GM12872 (cell line): ENCODE measurements at regions not wholly inside any gene's neighbourhood (a gene's known extent, or its start where the extent isn't known, plus 50 kb on each side); places are given as distances from the start of the nearest gene placed in this dataset.

Experiments used
- TF ChIP-seq, protein P1 (sequence below): IDR thresholded peaks from 3 replicates; pipeline ENCODE4 v1.5.1; 2011; ENCODE audit warnings: low read depth, mild to moderate bottlenecking, low read length, moderate library complexity; ENCODE audit not compliant: insufficient read depth

DNA sequence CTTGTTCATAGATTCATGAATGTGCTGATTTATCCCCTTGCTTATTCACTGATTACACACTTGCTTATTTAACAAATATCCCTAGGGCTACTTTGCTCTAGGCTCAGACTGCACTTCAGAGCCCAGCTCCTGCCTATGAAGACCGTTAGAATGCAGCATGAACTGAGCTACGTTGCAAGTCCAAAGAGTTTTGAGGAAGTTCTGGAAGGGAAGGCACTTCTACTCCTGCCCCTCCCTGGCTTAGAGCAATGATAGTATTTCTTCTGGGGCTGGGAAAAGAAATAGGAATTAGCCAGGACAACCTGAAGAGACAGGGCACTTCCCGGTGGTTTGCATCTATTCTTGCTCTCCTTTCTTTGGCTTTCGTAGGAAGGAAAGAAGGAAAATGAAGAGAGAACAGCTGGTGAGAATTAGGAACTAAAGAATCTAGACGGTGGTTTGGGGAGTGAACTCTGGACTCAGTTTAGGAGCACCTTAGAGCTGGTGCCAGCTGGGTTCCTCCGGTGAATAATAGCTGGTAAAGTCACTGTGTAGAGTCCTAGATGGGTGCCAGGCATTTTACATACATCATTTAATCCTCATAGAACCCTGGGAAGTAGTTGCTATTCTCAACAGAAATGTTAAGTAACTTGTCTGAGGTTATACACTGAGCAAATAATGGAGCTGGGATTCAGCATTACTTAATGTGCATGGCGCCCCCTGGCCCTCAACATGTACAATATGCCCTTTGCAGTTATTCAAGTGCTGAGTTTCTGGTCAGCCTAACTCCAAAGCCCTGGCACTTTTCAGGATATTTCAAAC is 65.9 kb downstream of the NDUFS5 start:
- TF ChIP-seq, protein P1, sequence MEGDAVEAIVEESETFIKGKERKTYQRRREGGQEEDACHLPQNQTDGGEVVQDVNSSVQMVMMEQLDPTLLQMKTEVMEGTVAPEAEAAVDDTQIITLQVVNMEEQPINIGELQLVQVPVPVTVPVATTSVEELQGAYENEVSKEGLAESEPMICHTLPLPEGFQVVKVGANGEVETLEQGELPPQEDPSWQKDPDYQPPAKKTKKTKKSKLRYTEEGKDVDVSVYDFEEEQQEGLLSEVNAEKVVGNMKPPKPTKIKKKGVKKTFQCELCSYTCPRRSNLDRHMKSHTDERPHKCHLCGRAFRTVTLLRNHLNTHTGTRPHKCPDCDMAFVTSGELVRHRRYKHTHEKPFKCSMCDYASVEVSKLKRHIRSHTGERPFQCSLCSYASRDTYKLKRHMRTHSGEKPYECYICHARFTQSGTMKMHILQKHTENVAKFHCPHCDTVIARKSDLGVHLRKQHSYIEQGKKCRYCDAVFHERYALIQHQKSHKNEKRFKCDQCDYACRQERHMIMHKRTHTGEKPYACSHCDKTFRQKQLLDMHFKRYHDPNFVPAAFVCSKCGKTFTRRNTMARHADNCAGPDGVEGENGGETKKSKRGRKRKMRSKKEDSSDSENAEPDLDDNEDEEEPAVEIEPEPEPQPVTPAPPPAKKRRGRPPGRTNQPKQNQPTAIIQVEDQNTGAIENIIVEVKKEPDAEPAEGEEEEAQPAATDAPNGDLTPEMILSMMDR, result peak; percentile 72

DNA sequence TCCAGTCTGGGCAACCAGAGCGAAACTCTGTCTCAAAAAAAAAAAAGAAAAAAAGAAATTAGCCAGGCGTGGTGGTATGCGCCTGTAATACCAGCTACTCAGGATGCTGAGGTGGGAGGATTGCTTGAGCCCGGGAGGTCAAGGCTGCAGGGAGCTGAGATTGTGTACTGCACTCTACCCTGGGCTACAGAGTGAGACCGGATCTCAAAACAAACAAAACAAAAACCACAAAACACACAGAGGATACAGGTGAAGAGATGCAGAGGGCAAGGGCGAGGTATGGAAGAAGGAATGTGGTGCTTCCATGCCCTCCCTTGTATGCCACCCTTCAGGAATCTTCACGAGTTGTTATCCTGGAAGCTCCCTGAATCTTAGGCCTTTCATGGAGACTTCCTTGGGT is 68.5 kb downstream of the NDUFS5 start:
- TF ChIP-seq, protein P1, result no peak

DNA sequence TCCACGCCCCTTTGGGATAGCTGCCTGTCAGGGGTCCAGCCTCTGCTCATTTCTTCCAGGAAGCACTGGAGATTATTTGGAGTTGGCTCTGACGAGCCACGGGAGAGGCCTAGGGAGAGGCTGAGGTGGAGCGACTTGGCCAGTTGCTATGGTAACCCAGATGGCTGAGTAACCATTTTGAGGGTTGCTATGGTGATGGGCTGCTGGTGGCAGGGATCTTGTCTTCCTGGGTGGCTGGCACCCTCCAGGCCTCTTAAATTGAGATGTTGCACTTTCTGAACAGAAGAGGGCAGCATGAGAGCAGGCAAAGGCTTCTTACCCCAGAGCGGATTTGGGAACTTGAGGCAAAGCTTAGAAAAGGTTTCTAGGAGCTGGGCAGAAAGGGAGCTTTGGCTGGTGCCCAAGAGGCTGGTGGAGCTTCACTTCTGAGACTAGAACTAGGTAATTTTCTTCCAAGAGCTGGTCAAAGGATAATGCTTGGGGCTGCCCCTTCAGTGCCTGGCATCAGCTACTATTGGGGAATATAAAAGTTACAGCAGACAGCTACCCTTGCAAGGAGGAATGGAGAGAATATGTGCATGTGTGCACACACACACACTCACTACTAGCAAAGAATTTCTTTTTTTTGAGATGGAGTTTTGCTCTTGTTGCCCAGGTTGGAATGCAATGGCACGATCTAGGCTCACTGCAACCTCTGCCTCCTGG is 72.5 kb downstream of the NDUFS5 start:
- TF ChIP-seq, protein P1, result peak; percentile 84

DNA sequence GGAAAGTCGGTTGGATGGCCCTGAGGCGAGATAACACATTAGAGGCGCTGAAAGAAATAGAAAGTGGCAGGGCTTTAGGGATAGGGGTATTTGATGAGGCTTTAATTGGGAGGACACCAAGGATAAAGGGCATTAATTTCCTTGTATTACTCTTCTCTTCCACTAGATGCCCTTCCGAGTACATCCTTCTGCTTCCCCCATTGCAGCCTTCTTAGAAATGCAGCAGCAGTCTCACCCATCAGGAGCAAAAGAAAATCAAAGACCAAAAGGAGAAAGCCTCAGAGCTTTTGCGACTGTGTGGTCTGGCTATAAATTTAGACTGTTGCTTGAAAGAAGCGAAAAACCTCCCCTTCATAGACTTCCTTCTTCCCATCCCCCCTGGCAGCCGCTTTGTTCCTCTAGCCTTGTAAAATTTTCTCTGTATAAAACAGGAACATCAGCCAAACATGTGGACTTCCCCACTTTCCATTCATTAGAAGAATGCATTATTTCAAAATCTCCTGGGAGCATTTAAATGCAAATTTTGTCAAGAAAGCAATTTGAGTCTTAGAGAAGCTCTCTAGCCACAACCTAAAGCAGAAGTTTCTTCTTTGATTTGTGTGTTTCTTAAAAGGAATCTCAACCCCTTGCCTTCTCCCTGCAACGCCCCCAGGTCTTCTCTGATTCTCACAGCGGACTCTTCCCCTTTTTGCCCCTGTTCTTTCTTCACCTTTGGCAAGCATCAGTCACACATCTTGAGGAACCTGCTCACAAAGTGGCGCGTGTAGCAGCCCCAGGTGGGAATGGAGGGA is 76.6 kb downstream of the NDUFS5 start:
- TF ChIP-seq, protein P1, result peak; percentile 79

DNA sequence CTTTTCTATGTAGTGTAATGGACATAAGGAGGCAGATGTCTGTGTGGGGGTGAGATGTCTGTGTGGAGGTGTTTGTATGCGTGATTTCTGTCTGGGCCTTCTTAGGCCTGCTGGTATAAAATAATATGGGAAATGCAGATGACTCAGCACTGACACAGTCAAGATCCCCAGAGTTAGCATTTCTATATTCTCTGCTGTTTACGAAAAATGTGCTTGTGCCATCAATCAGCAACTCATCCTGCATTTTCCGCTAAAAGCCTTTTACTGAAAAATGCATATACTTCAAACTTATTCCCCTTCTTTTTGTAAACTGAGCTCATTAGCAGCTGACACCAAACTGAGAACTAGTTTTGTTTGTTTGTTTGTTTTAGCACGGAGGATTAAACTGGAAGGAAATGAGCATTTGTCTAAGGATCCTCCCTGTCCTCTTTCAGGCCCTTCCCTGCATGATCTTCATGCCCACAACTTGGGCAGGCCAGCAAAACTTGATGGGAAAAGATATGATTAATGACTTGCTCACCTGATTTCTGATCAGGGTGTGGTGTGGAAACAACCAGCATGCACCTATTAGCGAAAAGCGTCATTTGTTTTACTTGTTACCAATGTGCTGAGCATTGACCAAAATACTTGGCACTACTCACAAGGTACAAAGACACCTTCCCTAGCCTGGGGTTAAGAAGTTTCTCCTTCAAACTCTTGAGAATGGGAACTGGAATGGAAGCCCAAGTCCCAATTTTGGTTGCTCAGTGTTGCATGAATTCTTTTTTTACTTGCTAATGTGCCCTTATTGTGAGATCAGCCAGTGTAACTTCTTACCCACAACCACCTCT is 77.4 kb downstream of the NDUFS5 start:
- TF ChIP-seq, protein P1, result no peak

DNA sequence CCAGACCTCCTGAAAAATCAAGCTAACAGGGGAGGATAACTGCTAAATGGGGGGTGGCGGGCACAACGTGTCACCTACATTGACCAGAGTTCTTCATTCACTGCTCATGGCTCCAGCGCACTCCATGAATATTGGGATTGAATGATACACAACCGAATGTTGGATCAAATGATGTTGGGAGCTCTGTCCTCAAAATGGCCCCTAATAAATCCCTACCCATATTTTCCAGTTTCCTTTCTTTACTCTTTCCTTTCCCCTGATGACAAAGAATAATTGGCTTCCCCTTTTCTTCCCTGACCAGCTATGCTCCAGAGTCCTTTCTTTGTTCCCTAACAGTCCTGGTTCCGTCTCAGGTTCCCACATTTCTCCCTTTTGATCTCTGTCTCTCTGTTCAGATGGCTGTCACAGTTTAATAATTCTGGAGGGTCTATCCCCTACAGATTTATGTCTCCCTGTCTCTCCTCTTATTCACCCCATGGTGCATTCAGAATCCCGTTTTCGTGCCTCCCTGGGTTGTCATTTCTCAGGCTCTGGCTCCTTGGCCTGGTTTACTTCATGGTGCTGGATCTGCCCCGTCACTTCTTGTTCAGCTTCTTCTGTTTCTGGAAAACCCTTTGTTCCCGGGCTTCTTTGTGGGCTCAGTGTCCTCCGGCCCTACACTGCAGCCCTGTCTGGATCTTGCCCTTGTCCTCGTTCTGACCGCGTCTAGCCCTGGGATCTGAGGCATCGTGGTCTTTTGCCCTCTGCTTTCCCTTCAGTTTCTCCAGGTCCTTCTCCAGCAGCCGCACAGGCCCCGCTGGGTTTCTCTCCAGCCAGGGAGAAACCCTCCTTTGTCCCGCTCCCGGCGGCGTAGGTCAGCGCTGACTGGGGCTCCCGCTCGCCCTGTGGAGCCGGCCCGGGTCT is 78.3 kb downstream of the NDUFS5 start:
- TF ChIP-seq, protein P1, result no peak
